ENCODE measurements at regions not wholly inside any gene's neighbourhood (a gene's known extent, or its start where the extent isn't known, plus 50 kb on each side); places are given as distances from the start of the nearest gene placed in this dataset.
A peak's percentile ranks its signal among the peaks of the same experiment; 100 is the strongest.
"Not testable (repeated sequence)": the region's sequence is repeated elsewhere in the genome, so short reads cannot be mapped to it uniquely, and the experiment has no call there.

DNA sequence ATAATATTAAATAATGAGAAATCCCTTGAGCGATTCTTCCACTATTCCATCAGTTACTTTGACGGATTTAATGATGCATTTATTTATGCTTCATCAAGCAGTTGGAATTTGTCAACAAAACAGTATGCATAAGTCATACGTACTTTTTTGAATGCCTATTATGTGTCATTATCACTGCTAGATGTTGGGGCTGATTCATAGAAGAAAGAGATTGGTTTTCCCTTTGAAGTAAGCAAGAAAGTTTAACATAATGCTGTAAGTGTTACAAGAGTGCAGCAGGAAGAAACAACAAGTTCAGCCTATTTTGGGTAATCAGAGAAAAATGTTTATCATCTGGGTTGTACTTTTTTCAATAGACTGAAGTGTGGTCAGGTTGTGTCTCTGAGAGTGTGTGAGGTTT, 121.2 kb upstream of the RANBP3L start:
- Histone ChIP-seq H3K36me3 (ENCODE audit: low read depth) (no peaks in the 10 kb centered on the region), H3K27ac (no peak overlapping the region), H3K4me2 (ENCODE audit: unreplicated experiment) (no peak overlapping the region), H3K27me3 (replicated peaks; ENCODE audit: insufficient read depth) (no peaks in the 10 kb centered on the region), H3F3A (ENCODE audit: insufficient read depth) (peaks cover 12% of the 10 kb centered on the region; the same call in 1 of the 2 replicates), H3K4me1 (ENCODE audit: insufficient read depth) (peaks cover 13% of the 10 kb centered on the region; the same call in 1 of the 2 replicates), H2AFZ (no peak overlapping the region), H3K9ac (no peak overlapping the region), H3K9me2 (ENCODE audit: insufficient read depth) (no peaks in the 10 kb centered on the region), H3K4me3 (no peak overlapping the region), H3K9me3 (ENCODE audit: low read depth) (no peaks in the 10 kb centered on the region), H3K79me2 (ENCODE audit: insufficient read depth) (no peaks in the 10 kb centered on the region), H4K20me1 (ENCODE audit: insufficient read depth) (no peaks in the 10 kb centered on the region)
- peak; percentile 68 for DNase-seq
- in situ Hi-C loops (cut with MboI) = loop anchor here (10.0 kb wide), 1 partner anchor 82 kb away; no protein-coding TSS in a partner anchor
- WGBS, 2 experiments (ENCODE audit: low coverage in 1 of 2, low lambda C conversion rate in 2 of 2, missing lambda C conversion rate in 2 of 2) = 18 to 27% methylated on average over 3 of the region's 3 CpGs
- TF ChIP-seq EZH2phosphoT487 (IDR thresholded peaks at IDR 0.05; ENCODE audit: insufficient read depth, low read depth) (no peak), EZH2 (IDR thresholded peaks at IDR 0.05; ENCODE audit: insufficient read depth, poor library complexity, severe bottlenecking) (no peak)

DNA sequence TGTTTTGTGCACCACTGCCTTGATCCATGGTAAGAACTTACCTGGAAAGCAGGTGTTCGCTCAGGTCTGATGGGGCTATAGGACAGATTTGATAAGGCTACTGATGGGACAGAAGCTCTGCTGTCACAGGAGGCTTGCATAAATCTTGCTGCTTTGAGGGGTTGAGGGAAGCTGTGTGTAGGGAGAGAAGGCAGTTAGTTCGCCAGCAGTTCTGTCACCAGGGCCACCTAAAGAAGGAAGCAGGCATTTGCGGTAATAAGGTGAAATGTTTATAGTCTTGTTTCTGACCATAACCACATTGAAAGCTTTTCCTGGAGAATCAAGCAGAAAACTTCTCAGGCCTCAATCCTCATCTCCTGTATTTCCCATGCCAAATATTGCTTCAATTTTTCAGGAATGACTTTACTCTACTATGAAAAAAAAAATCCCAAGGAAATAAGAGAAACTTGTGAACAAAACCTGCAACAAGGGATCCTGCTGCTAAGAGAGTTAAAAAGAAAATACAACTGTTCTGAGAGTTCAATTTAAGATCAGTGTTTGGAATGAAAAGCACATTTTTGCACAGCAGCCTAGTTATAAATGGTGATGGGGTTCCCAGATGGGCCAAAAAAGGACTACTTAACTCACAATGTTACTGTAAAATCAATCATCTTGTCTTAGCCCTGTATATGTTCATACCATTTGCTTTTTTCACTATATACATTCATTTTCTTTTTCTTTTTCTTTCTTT, 122.0 kb upstream of the RANBP3L start:
- no peaks in the 10 kb centered on the region for H3K79me2 ChIP-seq (ENCODE audit: insufficient read depth)
- no peaks in the 10 kb centered on the region for H4K20me1 ChIP-seq (ENCODE audit: insufficient read depth)
- H3K9ac ChIP-seq = no peak overlapping the region
- H3K36me3 ChIP-seq (ENCODE audit: low read depth) = no peaks in the 10 kb centered on the region
- H2AFZ ChIP-seq = no peak overlapping the region
- H3K4me2 ChIP-seq (ENCODE audit: unreplicated experiment) = no peak overlapping the region
- TF ChIP-seq EZH2phosphoT487 (IDR thresholded peaks at IDR 0.05; ENCODE audit: insufficient read depth, low read depth) = no peak
- TF ChIP-seq EZH2 (IDR thresholded peaks at IDR 0.05; ENCODE audit: insufficient read depth, poor library complexity, severe bottlenecking) = no peak
- in situ Hi-C loops (cut with MboI) = loop anchor here (10.0 kb wide), 1 partner anchor 81 kb away; no protein-coding TSS in a partner anchor
- H3K9me2 ChIP-seq (ENCODE audit: insufficient read depth) = no peaks in the 10 kb centered on the region
- DNase-seq = no peak
- H3F3A ChIP-seq (ENCODE audit: insufficient read depth) = peaks cover 12% of the 10 kb centered on the region; the same call in 1 of the 2 replicates
- 74 to 85% methylated on average over 3 of the region's 3 CpGs for WGBS, 2 experiments (ENCODE audit: low coverage in 1 of 2, low lambda C conversion rate in 2 of 2, missing lambda C conversion rate in 2 of 2)
- H3K27me3 ChIP-seq (replicated peaks; ENCODE audit: insufficient read depth) = no peaks in the 10 kb centered on the region
- H3K27ac ChIP-seq = no peak overlapping the region
- H3K4me1 ChIP-seq (ENCODE audit: insufficient read depth) = peaks cover 11% of the 10 kb centered on the region; the same call in 1 of the 2 replicates
- H3K9me3 ChIP-seq (ENCODE audit: low read depth) = no peaks in the 10 kb centered on the region
- H3K4me3 ChIP-seq = no peak overlapping the region

DNA sequence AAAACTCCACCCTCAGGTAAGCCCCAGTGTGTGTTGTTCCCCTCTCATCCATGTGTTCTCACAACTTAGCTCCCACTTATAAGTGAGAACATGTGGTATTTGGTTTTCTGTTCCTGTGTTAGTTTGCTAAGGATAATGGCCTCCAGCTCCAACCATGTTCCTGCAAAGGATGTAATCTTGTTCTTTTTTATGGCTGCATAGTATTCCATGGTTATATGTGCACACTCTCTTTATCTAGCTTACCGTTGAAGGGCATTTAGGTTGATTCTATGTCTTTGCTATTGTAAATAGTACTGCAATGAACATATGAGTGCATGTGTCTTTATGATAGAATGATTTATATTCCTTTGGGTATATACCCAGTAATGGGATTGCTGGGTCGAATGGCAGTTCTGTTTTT, 124.4 kb upstream of the RANBP3L start:
- not testable (repeated sequence) for H3K4me2 ChIP-seq (ENCODE audit: unreplicated experiment); H3K4me3 ChIP-seq; H3K9me3 ChIP-seq (ENCODE audit: low read depth); H3K36me3 ChIP-seq (ENCODE audit: low read depth); H3K9me2 ChIP-seq (ENCODE audit: insufficient read depth); H4K20me1 ChIP-seq (ENCODE audit: insufficient read depth); H3K9ac ChIP-seq; DNase-seq; H3K79me2 ChIP-seq (ENCODE audit: insufficient read depth); H3K27me3 ChIP-seq (replicated peaks; ENCODE audit: insufficient read depth); H2AFZ ChIP-seq; H3K27ac ChIP-seq
- 78 to 80% methylated on average over 2 of the region's 2 CpGs for WGBS, 2 experiments (ENCODE audit: low coverage in 1 of 2, low lambda C conversion rate in 2 of 2, missing lambda C conversion rate in 2 of 2)
- H3F3A ChIP-seq (ENCODE audit: insufficient read depth) = peaks cover 12% of the 10 kb centered on the region; the same call in 1 of the 2 replicates
- in situ Hi-C loops (cut with MboI) = loop anchor here (10.0 kb wide), 1 partner anchor 79 kb away; no protein-coding TSS in a partner anchor
- peaks cover 11% of the 10 kb centered on the region; the same call in 1 of the 2 replicates for H3K4me1 ChIP-seq (ENCODE audit: insufficient read depth)

DNA sequence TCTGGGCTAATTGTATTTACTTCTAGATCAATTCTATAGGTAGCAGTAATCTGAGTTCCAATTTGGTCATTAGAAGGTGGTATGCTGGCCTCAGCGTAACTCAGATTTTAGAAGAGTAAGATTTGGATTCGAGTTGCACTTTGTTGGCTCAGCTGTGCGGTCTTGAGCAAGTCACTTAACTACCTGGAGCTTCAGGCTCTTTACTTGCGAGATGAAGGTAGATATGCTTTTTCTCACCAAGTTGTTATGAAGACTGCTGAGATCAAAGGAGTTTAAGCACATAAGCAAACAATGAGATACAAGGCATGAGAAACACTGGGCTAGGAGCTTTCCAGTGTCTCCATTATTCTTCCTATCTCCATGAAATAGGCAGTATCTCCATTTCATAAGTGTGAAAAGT, 133.8 kb upstream of the RANBP3L start:
- DNase-seq = no peak
- H3K4me3 ChIP-seq = no peak overlapping the region
- no peaks in the 10 kb centered on the region for H3K4me1 ChIP-seq (ENCODE audit: insufficient read depth)
- H3K9ac ChIP-seq = no peak overlapping the region
- no peaks in the 10 kb centered on the region for H3K79me2 ChIP-seq (ENCODE audit: insufficient read depth)
- no peaks in the 10 kb centered on the region for H4K20me1 ChIP-seq (ENCODE audit: insufficient read depth)
- in situ Hi-C loops (cut with MboI) = no loop called here
- no peaks in the 10 kb centered on the region for H3K36me3 ChIP-seq (ENCODE audit: low read depth)
- no peak for TF ChIP-seq EZH2phosphoT487 (IDR thresholded peaks at IDR 0.05; ENCODE audit: insufficient read depth, low read depth)
- no peak for TF ChIP-seq EZH2 (IDR thresholded peaks at IDR 0.05; ENCODE audit: insufficient read depth, poor library complexity, severe bottlenecking)
- H3K4me2 ChIP-seq (ENCODE audit: unreplicated experiment) = no peak overlapping the region
- no peaks in the 10 kb centered on the region for H3K9me2 ChIP-seq (ENCODE audit: insufficient read depth)
- H2AFZ ChIP-seq = no peak overlapping the region
- no peaks in the 10 kb centered on the region for H3K9me3 ChIP-seq (ENCODE audit: low read depth)
- no peaks in the 10 kb centered on the region for H3F3A ChIP-seq (ENCODE audit: insufficient read depth)
- peaks cover 54% of the 10 kb centered on the region for H3K27me3 ChIP-seq (replicated peaks; ENCODE audit: insufficient read depth)
- no peak overlapping the region for H3K27ac ChIP-seq
- WGBS, 2 experiments (ENCODE audit: low coverage in 1 of 2, low lambda C conversion rate in 2 of 2, missing lambda C conversion rate in 2 of 2) = 68 to 79% methylated on average over 4 of the region's 4 CpGs
